ENCODE measurements at regions not wholly inside any gene's neighbourhood (a gene's known extent, or its start where the extent isn't known, plus 50 kb on each side); places are given as distances from the start of the nearest gene placed in this dataset.

- no peaks in the 10 kb centered on the region for H3K4me1 ChIP-seq
- no peak for TF ChIP-seq CTCF (IDR thresholded peaks at IDR 0.05)
- TF ChIP-seq POLR2AphosphoS5 (IDR thresholded peaks at IDR 0.05) = no peak
- TF ChIP-seq POLR2A (IDR thresholded peaks at IDR 0.05) = no peak
- no peak for TF ChIP-seq EP300 (IDR thresholded peaks at IDR 0.05)
- no peaks in the 10 kb centered on the region for H3K36me3 ChIP-seq
- ATAC-seq = no peak
- no peak overlapping the region for H3K4me3 ChIP-seq
- no peaks in the 10 kb centered on the region for H3K9me3 ChIP-seq
- H3K27me3 ChIP-seq = no peaks in the 10 kb centered on the region
- whole genome bisulfite sequencing, 2 donors (ENCODE audit: low coverage in 1 of 2) = 57 to 58% methylated on average over 2 to 3 of the region's 3 CpGs
- no peak overlapping the region for H3K27ac ChIP-seq
Measured at GRCh38 chr7:106600569-106601373, 60.2 kb downstream of the CCDC71L start.

GRCh38 chr7:106599343-106599698, 61.6 kb downstream of the CCDC71L start:
- no peaks in the 10 kb centered on the region for H3K27me3 ChIP-seq
- no peak for ATAC-seq
- WGBS, 2 donors (ENCODE audit: low coverage in 1 of 2) = 75 to 76% methylated on average over 3 of the region's 3 CpGs

GRCh38 chr7:106598663-106599342, 62.2 kb downstream of the CCDC71L start:
- no peaks in the 10 kb centered on the region for H3K9me3 ChIP-seq
- H3K4me1 ChIP-seq = no peaks in the 10 kb centered on the region
- WGBS, 2 donors (ENCODE audit: low coverage in 1 of 2) = 7 to 9% methylated on average over 6 of the region's 6 CpGs
- no peak overlapping the region for H3K27ac ChIP-seq
- H3K27me3 ChIP-seq = no peaks in the 10 kb centered on the region
- TF ChIP-seq POLR2AphosphoS5 (IDR thresholded peaks at IDR 0.05) (no peak), EP300 (IDR thresholded peaks at IDR 0.05) (no peak), CTCF (IDR thresholded peaks at IDR 0.05) (no peak), POLR2A (IDR thresholded peaks at IDR 0.05) (no peak)
- peak overlapping the region; percentile 32 to 33 for H3K4me3 ChIP-seq
- H3K36me3 ChIP-seq = no peaks in the 10 kb centered on the region
- ATAC-seq = peak; percentile 79

More at GRCh38 chr7:106599343-106599698, 61.6 kb downstream of the CCDC71L start:
- no peak overlapping the region for H3K27ac ChIP-seq
- TF ChIP-seq POLR2AphosphoS5 (IDR thresholded peaks at IDR 0.05) = no peak
- TF ChIP-seq POLR2A (IDR thresholded peaks at IDR 0.05) = no peak
- no peak for TF ChIP-seq CTCF (IDR thresholded peaks at IDR 0.05)
- TF ChIP-seq EP300 (IDR thresholded peaks at IDR 0.05) = no peak
- H3K4me1 ChIP-seq = no peaks in the 10 kb centered on the region
- H3K4me3 ChIP-seq = no peak overlapping the region
- no peaks in the 10 kb centered on the region for H3K9me3 ChIP-seq
- no peaks in the 10 kb centered on the region for H3K36me3 ChIP-seq

DNA sequence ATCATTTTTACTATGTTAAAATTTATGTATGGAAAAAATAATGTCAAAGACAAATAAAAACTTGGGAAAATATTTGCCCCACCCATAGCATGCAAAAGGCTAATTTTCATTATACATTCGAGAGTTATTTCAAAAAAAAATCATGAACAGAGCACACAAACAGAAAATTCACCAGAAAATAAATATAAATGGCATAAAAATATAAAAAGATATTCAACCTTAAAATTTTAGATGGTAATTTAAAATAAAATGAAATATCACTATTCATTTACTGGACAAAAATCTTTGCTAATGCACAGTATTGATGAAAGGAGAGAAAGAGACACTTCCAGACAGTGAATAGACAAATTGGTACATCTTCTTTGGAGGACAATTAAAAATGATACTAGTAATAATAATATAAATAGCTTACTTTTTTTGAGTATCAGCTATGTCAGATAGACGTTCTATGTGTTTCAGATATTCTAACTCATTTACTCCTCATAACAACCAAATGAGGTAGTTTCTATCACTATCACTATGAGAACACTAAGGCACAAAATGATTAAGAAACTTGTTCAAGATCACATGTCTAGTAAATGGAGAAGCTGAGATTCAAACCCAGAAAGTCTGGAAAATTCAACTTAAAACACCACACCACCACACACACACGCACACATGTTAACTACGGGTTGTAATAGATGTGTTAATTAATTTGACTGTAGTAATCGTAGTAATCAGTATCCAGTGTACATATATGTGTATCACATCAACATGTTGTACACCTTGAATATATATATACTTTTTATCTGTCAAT, 63.0 kb downstream of the CCDC71L start:
- ATAC-seq = no peak
- Histone ChIP-seq H3K4me1 (no peaks in the 10 kb centered on the region), H3K36me3 (no peaks in the 10 kb centered on the region), H3K27ac (no peak overlapping the region), H3K27me3 (no peaks in the 10 kb centered on the region), H3K4me3 (peak overlapping the region; percentile 32 to 33), H3K9me3 (no peaks in the 10 kb centered on the region)
- no peak for TF ChIP-seq POLR2A (IDR thresholded peaks at IDR 0.05)
- TF ChIP-seq EP300 (IDR thresholded peaks at IDR 0.05) = no peak
- no peak for TF ChIP-seq POLR2AphosphoS5 (IDR thresholded peaks at IDR 0.05)
- no peak for TF ChIP-seq CTCF (IDR thresholded peaks at IDR 0.05)
- WGBS, 2 donors (ENCODE audit: low coverage in 1 of 2) = 85 to 86% methylated on average over 5 of the region's 5 CpGs
